GM19351 (cell line): ENCODE measurements at regions not wholly inside any gene's neighbourhood (a gene's known extent, or its start where the extent isn't known, plus 50 kb on each side); places are given as distances from the start of the nearest gene placed in this dataset.
"Not testable (repeated sequence)": the region's sequence is repeated elsewhere in the genome, so short reads cannot be mapped to it uniquely, and the experiment has no call there.

Source experiments
- ATAC-seq: cut with Tn5 transposase; IDR thresholded peaks from one replicate; pipeline ENCODE4 v1.9.1; 2021; ENCODE audit warnings: mild to moderate bottlenecking, moderate library complexity; ENCODE audit not compliant: unreplicated experiment

GRCh38 chr21:8194042-8194441, 2327.3 kb upstream of the TPTE start:
- peak; percentile 70 for ATAC-seq

- not testable (repeated sequence) for ATAC-seq
These were observed 2323.9 kb upstream of the TPTE start for GRCh38 chr21:8197377-8198027.

- ATAC-seq, result not testable (repeated sequence)
These were observed 2316.1 kb upstream of the TPTE start for GRCh38 chr21:8205094-8205891.

GRCh38 chr21:8205892-8206188, 2315.5 kb upstream of the TPTE start:
- not testable (repeated sequence) for ATAC-seq

- ATAC-seq, result not testable (repeated sequence)
These were observed 2308.3 kb upstream of the TPTE start for GRCh38 chr21:8212986-8213550.

- ATAC-seq, result not testable (repeated sequence)
These were observed 2306.8 kb upstream of the TPTE start for GRCh38 chr21:8214539-8214938.

- not testable (repeated sequence) for ATAC-seq
These were observed 2291.8 kb upstream of the TPTE start for GRCh38 chr21:8229366-8230150.

GRCh38 chr21:8231252-8231651, 2290.1 kb upstream of the TPTE start:
- ATAC-seq, result not testable (repeated sequence)

GRCh38 chr21:8233000-8233399, 2288.4 kb upstream of the TPTE start:
- not testable (repeated sequence) for ATAC-seq

- not testable (repeated sequence) for ATAC-seq
These were observed 2287.3 kb upstream of the TPTE start for GRCh38 chr21:8234059-8234458.

- peak; percentile 28 for ATAC-seq
These were observed 2276.4 kb upstream of the TPTE start for GRCh38 chr21:8244723-8245641.

- ATAC-seq, result peak; percentile 62
These were observed 2275.6 kb upstream of the TPTE start for GRCh38 chr21:8245642-8246402.

- not testable (repeated sequence) for ATAC-seq
These were observed 2269.7 kb upstream of the TPTE start for GRCh38 chr21:8251701-8252100.

GRCh38 chr21:8255094-8255493, 2266.3 kb upstream of the TPTE start:
- not testable (repeated sequence) for ATAC-seq

- not testable (repeated sequence) for ATAC-seq
These were observed 2264.1 kb upstream of the TPTE start for GRCh38 chr21:8257083-8257799.

GRCh38 chr21:8260065-8260627, 2261.2 kb upstream of the TPTE start:
- ATAC-seq, result not testable (repeated sequence)
